SU-DHL-6 (cell line): ENCODE measurements at regions not wholly inside any gene's neighbourhood (a gene's known extent, or its start where the extent isn't known, plus 50 kb on each side); places are given as distances from the start of the nearest gene placed in this dataset.

ENCODE experiments used
- H2AFZ ChIP-seq: fragments of 200-600 bp; sonication (generic); 2 replicates; pipeline ENCODE4 v1.6.1; 2014; ENCODE audit warnings: low read depth, mild to moderate bottlenecking, moderate library complexity, mixed read lengths, antibody characterized with exemption, low read length; ENCODE audit not compliant: severe bottlenecking
- H3F3A ChIP-seq: fragments of 200-600 bp; shearing (Covaris generic); 2 replicates; pipeline ENCODE4 v1.6.0; 2016; ENCODE audit warnings: antibody characterized with exemption, mild to moderate bottlenecking; ENCODE audit not compliant: insufficient read depth
- H3K27ac ChIP-seq: fragments of 200-600 bp; sonication (generic); 2 replicates; pipeline ENCODE4 v1.5.1; 2016; ENCODE audit warnings: low read depth, mild to moderate bottlenecking, low read length, moderate library complexity, mixed read lengths
- H3K27me3 ChIP-seq: fragments of 200-600 bp; sonication (generic), shearing (Covaris generic); 2 replicates; pipeline ENCODE4 v1.6.0; 2014; ENCODE audit warnings: mild to moderate bottlenecking, low read length
- H3K36me3 ChIP-seq: fragments of 200-600 bp; sonication (generic); 2 replicates; pipeline ENCODE4 v1.6.1; 2014; ENCODE audit warnings: mild to moderate bottlenecking, low read length, mixed read lengths
- H3K4me2 ChIP-seq: fragments of 300-600, 200-600 bp; shearing (Covaris generic), sonication (generic); 2 replicates; pipeline ENCODE4 v1.6.0; 2014; ENCODE audit warnings: low read length, low read depth, mild to moderate bottlenecking; ENCODE audit not compliant: poor library complexity, severe bottlenecking
- H3K4me3 ChIP-seq: fragments of 200-600 bp; sonication (generic); 2 replicates; pipeline ENCODE4 v1.5.1; 2014; ENCODE audit warnings: antibody characterized with exemption, low read length, mild to moderate bottlenecking, mixed read lengths; ENCODE audit not compliant: insufficient read depth, poor library complexity, severe bottlenecking
- H3K79me2 ChIP-seq: fragments of 200-600 bp; sonication (generic); 2 replicates; pipeline ENCODE4 v1.6.1; 2014; ENCODE audit warnings: mild to moderate bottlenecking, low read length, moderate library complexity; ENCODE audit not compliant: insufficient read depth
- H3K9ac ChIP-seq: fragments of 200-600 bp; sonication (generic); 2 replicates; pipeline ENCODE4 v1.7.0; 2014; ENCODE audit warnings: mild to moderate bottlenecking, low read length
- H3K9me2 ChIP-seq: fragments of 200-600 bp; sonication (generic); replicated peaks from 2 replicates; pipeline ENCODE4 v1.6.1; 2014; ENCODE audit warnings: low read length; ENCODE audit not compliant: insufficient read depth
- H3K9me3 ChIP-seq: fragments of 200-600 bp; sonication (generic); 2 replicates; pipeline ENCODE4 v1.6.1; 2014; ENCODE audit warnings: low read length, mixed read lengths; ENCODE audit not compliant: insufficient read depth
- H4K20me1 ChIP-seq: fragments of 200-600 bp; sonication (generic); 2 replicates; pipeline ENCODE4 v1.6.1; 2014; ENCODE audit warnings: low read depth, mild to moderate bottlenecking, antibody characterized with exemption, low read length, moderate library complexity, mixed read lengths
- EZH2phosphoT487 ChIP-seq: fragments of 200-600 bp; sonication (generic), shearing (Covaris generic); conservative IDR thresholded peaks from 2 replicates; pipeline ENCODE4 v1.6.1; 2018; ENCODE audit warnings: mild to moderate bottlenecking, antibody characterized with exemption, low read length, moderate library complexity, mixed read lengths
- TF ChIP-seq, protein P1 (sequence below): fragments of 200-600 bp; sonication (generic); IDR thresholded peaks from one replicate; pipeline ENCODE4 v1.5.1; 2017; ENCODE audit warnings: antibody characterized with exemption, mild to moderate bottlenecking, low read length, moderate library complexity; ENCODE audit not compliant: insufficient read depth, poor library complexity, severe bottlenecking

DNA sequence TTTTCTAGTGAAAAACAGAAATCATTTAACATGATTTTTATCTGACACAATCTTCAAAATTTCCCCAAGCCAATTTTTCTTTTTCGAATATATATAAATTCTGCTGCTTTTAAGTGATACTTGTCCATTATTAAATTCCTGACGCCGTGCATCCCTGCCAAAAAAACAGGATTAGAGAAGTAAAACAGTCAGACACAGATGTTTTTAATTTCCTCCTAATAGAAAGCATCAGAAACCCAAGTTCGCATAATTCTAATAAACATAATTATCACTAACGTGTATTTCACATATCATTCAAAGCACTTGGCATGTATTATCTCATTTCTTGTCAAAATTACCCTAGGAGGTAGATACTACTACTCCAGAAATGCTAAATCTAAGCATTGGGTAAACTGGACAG lies 179.5 kb downstream of the ZFP64 start:
- no peaks in the 10 kb centered on the region for H3K9me2 ChIP-seq
- TF ChIP-seq, protein P1, sequence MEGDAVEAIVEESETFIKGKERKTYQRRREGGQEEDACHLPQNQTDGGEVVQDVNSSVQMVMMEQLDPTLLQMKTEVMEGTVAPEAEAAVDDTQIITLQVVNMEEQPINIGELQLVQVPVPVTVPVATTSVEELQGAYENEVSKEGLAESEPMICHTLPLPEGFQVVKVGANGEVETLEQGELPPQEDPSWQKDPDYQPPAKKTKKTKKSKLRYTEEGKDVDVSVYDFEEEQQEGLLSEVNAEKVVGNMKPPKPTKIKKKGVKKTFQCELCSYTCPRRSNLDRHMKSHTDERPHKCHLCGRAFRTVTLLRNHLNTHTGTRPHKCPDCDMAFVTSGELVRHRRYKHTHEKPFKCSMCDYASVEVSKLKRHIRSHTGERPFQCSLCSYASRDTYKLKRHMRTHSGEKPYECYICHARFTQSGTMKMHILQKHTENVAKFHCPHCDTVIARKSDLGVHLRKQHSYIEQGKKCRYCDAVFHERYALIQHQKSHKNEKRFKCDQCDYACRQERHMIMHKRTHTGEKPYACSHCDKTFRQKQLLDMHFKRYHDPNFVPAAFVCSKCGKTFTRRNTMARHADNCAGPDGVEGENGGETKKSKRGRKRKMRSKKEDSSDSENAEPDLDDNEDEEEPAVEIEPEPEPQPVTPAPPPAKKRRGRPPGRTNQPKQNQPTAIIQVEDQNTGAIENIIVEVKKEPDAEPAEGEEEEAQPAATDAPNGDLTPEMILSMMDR, result no peak
- no peak for TF ChIP-seq EZH2phosphoT487
- no peaks in the 10 kb centered on the region for H3K79me2 ChIP-seq
- no peak overlapping the region for H2AFZ ChIP-seq
- H3K27me3 ChIP-seq, result no peaks in the 10 kb centered on the region; the same call in 1 of the 2 replicates
- no peak overlapping the region for H3K9ac ChIP-seq
- no peaks in the 10 kb centered on the region for H4K20me1 ChIP-seq
- no peaks in the 10 kb centered on the region for H3F3A ChIP-seq
- H3K36me3 ChIP-seq, result no peaks in the 10 kb centered on the region
- no peak overlapping the region for H3K4me2 ChIP-seq
- H3K9me3 ChIP-seq, result no peaks in the 10 kb centered on the region
- H3K4me3 ChIP-seq, result no peak overlapping the region
- H3K27ac ChIP-seq, result no peak overlapping the region

DNA sequence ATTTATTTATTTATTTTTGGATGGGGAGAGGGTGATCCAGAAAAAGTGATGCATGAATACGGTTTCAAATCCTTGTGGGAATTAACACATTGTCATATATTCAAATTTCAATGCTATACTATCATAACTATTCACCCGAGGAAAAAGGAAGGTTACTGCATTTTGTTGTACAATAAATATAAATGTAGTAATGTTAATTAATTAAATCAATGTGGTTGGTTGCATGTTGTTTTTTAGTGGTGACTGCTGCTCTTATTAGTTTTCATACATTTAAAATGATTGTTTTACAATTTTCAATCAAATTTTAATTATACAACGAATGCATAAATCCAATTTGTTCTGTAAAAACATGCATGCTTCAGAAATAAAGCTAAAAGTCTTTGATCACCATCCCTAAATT lies 180.5 kb downstream of the ZFP64 start:
- no peaks in the 10 kb centered on the region; the same call in 1 of the 2 replicates for H3K27me3 ChIP-seq
- H3K9me2 ChIP-seq, result no peaks in the 10 kb centered on the region
- no peak overlapping the region for H3K4me3 ChIP-seq
- no peak overlapping the region for H3K9ac ChIP-seq
- H3F3A ChIP-seq, result no peaks in the 10 kb centered on the region
- H3K4me2 ChIP-seq, result no peak overlapping the region
- no peaks in the 10 kb centered on the region for H3K9me3 ChIP-seq
- H3K36me3 ChIP-seq, result no peaks in the 10 kb centered on the region
- no peak overlapping the region for H2AFZ ChIP-seq
- no peaks in the 10 kb centered on the region for H3K79me2 ChIP-seq
- H3K27ac ChIP-seq, result no peak overlapping the region
- TF ChIP-seq, protein P1, result no peak
- no peak for TF ChIP-seq EZH2phosphoT487
- no peaks in the 10 kb centered on the region for H4K20me1 ChIP-seq

DNA sequence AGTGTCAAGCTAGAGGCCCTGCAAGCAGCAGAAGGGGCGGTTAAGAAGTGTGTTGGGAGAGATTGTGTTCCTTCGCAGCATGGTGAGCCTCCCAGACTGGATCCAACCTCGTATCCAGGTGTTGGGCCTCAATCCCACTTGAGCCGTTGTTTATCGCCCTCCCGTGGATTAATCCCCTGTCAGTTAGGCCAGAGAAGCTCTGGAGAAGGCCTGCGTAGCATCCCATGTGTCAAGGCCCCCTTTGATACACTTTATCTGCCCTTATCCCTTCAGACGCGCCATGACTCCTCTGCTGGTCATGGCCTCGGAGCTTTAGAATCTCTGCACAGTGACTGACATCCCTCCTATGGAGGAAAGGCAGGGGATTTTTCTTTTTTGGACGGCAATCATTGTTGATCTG lies 181.0 kb downstream of the ZFP64 start:
- H3K4me2 ChIP-seq, result no peak overlapping the region
- no peaks in the 10 kb centered on the region for H3K9me3 ChIP-seq
- H3K9ac ChIP-seq, result no peak overlapping the region
- no peaks in the 10 kb centered on the region for H4K20me1 ChIP-seq
- no peaks in the 10 kb centered on the region for H3K9me2 ChIP-seq
- no peak overlapping the region for H3K4me3 ChIP-seq
- no peaks in the 10 kb centered on the region; the same call in 1 of the 2 replicates for H3K27me3 ChIP-seq
- no peak for TF ChIP-seq EZH2phosphoT487
- TF ChIP-seq, protein P1, result no peak
- no peak overlapping the region for H2AFZ ChIP-seq
- no peaks in the 10 kb centered on the region for H3K79me2 ChIP-seq
- no peaks in the 10 kb centered on the region for H3F3A ChIP-seq
- no peak overlapping the region for H3K27ac ChIP-seq
- no peaks in the 10 kb centered on the region for H3K36me3 ChIP-seq
